Memory B cell (primary cell): ENCODE measurements at regions not wholly inside any gene's neighbourhood (a gene's known extent, or its start where the extent isn't known, plus 50 kb on each side); places are given as distances from the start of the nearest gene placed in this dataset.

Source experiments
- ATAC-seq: fragments of 150-1000 bp; cut with Tn5 transposase; 2 replicates; pipeline ENCODE4 v1.10.0; 2021; ENCODE audit warnings: low read depth, mild to moderate bottlenecking, moderate library complexity
- DNase-seq, 2 donors: peaks; one replicate each; pipeline ENCODE4 v3.0.0; 2022; ENCODE audit warnings: low spot score in 2 of 2
- H3K27ac Mint-ChIP-seq: one replicate; pipeline ENCODE4 v1.8.0; 2022; ENCODE audit warnings: mild to moderate bottlenecking, moderate library complexity, mixed read lengths
- H3K27me3 Mint-ChIP-seq: one replicate; pipeline ENCODE4 v1.8.0; 2022; ENCODE audit warnings: mixed read lengths
- H3K36me3 Mint-ChIP-seq: one replicate; pipeline ENCODE4 v1.8.0; 2022; ENCODE audit warnings: mild to moderate bottlenecking, mixed read lengths
- H3K4me1 Mint-ChIP-seq: one replicate; pipeline ENCODE4 v1.8.0; 2022; ENCODE audit warnings: mixed read lengths
- H3K4me3 Mint-ChIP-seq: one replicate; pipeline ENCODE4 v1.8.0; 2022; ENCODE audit warnings: mild to moderate bottlenecking, moderate library complexity, mixed read lengths
- H3K9me3 Mint-ChIP-seq: one replicate; pipeline ENCODE4 v1.8.0; 2022; ENCODE audit warnings: mixed read lengths

DNA sequence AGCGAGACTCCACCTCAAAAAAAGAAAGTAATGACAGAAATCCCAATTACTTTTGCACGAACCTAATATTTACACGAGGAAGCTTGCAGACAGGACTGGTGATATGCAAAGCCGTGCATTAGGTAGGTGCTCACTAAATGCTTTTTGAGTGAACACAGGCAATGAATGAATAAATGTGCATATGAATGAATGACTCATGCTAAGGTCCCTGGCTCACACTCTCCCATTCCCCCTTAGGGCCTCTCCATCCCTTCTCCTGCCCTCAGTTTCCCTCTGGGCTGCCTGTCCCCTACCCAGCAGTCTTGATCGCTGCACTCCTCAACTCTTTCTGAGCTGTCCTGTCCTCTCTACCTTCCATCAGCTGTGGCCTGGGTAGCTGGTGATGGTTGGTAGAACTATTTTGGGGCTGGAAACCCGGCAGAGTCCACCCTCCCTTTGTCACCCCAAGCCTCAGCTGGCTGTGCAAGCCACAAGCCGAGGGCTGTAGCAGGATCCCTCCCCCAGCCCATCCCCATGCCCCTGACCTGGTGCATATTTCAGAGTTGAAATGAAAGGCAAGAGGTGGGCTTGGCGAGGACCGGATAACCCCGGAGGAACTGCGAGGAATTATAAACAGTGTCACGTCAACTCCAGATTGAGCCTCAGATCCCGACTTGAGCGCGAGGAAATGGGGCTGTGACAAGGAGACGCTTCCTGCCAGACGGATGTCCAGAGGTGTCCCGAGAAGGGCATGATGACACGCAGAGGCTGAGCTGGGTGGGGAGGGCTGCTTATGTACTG lies 191.7 kb upstream of the GSC start:
- Mint-ChIP-seq H3K36me3 (no peaks in the 10 kb centered on the region), H3K4me1 (no peaks in the 10 kb centered on the region), H3K9me3 (no peaks in the 10 kb centered on the region), H3K4me3 (no peak overlapping the region), H3K27ac (no peak overlapping the region), H3K27me3 (peaks cover 4% of the 10 kb centered on the region)
- no peak for DNase-seq
- ATAC-seq: no peak

DNA sequence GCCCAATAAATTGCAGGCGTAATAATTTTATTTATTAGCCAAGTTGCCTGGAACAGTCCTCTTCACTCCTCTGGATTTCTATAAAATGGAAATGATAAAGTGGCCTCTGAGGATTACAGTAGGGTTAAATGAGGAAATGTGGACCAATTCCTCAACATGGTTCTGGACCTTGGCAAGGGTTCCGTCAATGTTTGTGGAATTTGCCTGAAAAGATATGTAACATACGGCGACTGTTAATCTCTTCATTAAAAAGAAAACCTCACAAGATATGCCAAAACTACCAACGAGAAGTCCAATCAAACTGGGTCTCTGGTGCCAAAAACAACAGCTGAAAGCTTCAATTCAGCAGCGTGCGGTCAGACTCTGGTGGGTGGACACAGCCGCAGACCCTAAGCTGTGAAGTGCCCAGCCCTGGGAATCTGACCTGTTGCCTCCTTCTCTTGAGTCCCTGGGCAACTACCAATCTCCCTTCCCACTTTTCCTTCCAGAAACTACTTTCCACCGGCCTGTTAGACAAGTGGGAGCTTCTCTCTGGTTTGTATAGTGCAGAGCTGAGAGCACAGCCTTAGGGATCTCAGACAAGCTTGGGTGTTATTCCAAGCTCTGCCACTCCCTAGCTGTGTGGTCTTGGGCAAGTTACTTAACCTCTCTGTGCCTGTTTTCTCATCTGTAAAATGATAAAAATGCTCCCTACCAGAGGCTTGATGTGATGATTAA lies 190.5 kb upstream of the GSC start:
- Mint-ChIP-seq H3K36me3 (no peaks in the 10 kb centered on the region), H3K9me3 (no peaks in the 10 kb centered on the region), H3K27ac (no peak overlapping the region), H3K4me1 (no peaks in the 10 kb centered on the region), H3K27me3 (peaks cover 4% of the 10 kb centered on the region), H3K4me3 (no peak overlapping the region)
- ATAC-seq: no peak
- DNase-seq: no peak

DNA sequence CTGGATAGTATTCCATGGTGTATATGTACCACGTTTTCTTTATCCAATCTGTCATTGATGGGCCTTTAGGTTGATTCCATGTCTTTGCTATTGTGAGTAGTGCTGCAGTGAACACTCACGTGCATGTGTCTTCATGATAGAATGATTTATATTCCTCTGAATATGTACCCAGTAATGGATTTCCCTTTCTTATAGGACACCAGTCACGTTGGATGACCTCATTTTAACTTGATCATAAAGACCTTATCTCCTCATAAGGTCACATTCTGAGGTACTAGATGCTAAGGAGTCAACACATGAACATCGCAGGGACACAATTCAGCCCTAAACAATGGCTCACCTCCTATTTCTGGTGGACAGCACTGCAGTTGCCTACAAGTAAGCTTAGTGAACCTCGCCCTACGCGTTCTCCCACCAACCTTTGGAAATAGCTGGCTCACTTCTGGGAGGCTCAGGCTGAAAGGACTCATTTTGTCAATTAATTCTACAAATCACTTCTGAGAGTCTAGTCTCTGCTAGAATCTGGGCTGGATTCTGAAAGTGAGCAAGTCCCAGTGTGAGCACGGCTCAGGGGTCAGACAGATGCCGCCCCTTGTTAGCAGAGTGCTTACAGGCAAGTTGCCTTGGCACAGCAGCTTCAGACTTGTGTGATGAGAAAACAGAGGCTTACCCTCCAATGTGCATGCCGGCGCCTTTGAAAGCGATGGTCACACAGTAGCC lies 183.8 kb upstream of the GSC start:
- ATAC-seq (no peak), DNase-seq (no peak)
- Mint-ChIP-seq H3K27ac (no peak overlapping the region), H3K4me3 (no peak overlapping the region), H3K36me3 (no peaks in the 10 kb centered on the region), H3K9me3 (no peaks in the 10 kb centered on the region), H3K27me3 (peaks cover 7% of the 10 kb centered on the region), H3K4me1 (no peaks in the 10 kb centered on the region)

DNA sequence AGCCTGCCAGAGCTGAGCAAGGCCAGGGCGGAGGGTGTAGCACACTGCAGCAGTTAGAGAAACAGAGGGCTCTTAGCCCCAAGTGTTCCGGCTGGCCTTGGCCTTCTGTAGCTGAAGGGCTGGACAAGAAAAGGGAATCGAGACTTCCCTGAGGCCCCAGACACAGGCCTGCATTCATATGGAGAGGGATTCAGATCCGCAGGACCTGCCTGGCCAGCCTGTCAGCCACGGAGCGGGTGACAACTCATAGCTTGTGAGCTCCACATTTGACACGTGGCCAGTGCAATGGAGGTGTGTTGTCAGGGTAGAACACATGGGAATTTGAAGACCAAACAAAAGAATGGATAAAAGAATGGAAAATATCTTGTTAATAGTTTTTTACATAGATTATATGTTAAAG lies 182.2 kb upstream of the GSC start:
- peaks cover 2% of the 10 kb centered on the region for H3K9me3 Mint-ChIP-seq
- DNase-seq: no peak
- H3K4me1 Mint-ChIP-seq: no peaks in the 10 kb centered on the region
- peaks cover 6% of the 10 kb centered on the region for H3K27me3 Mint-ChIP-seq
- H3K27ac Mint-ChIP-seq: no peak overlapping the region
- no peaks in the 10 kb centered on the region for H3K36me3 Mint-ChIP-seq
- H3K4me3 Mint-ChIP-seq: no peak overlapping the region
- ATAC-seq: no peak

DNA sequence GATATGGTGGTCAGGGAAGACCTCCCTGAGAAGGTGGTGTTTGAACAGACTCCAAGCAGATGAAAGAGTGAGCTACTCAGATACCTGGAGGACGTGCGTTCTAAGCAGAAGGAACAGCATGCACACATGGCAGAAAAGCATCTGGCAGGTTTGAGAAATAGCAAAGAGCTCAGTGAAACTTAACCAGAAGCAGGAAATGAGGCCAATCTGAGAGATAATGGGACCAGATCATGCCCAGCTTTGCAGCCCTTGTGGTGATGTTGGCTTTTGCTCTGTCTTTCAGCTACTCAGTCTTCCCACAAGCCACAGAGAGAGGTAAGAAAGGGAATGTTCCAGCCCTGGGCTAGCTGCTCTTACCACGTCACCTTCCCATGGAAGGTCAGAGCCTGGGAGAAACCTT lies 176.3 kb upstream of the GSC start:
- ATAC-seq (no peak), DNase-seq (no peak)
- H3K36me3 Mint-ChIP-seq: no peaks in the 10 kb centered on the region
- no peak overlapping the region for H3K4me3 Mint-ChIP-seq
- no peak overlapping the region for H3K27ac Mint-ChIP-seq
- peaks cover 4% of the 10 kb centered on the region for H3K27me3 Mint-ChIP-seq
- H3K4me1 Mint-ChIP-seq: no peaks in the 10 kb centered on the region
- H3K9me3 Mint-ChIP-seq: peaks cover 2% of the 10 kb centered on the region

DNA sequence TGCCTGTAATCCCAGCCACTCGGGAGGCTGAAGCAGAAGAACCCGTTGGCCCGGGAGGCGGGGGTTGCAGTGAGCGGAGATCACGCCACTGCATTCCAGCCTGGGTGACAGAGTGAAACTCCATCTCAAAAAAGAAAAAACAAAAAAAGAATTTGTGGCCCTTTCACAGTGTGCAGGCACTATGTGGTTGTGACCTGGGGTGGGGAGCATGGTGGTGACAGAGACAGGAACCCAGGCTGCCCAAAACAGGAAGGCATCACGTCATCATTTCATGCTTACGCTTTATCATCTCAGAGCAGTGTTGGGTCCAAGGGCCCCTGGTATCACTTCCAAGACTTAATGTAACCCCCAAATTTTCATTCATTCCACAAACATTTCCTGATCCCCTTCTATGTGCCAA lies 175.7 kb upstream of the GSC start:
- no peak for ATAC-seq
- H3K27me3 Mint-ChIP-seq: peaks cover 4% of the 10 kb centered on the region
- H3K27ac Mint-ChIP-seq: no peak overlapping the region
- H3K4me3 Mint-ChIP-seq: no peak overlapping the region
- H3K36me3 Mint-ChIP-seq: no peaks in the 10 kb centered on the region
- no peak for DNase-seq
- H3K4me1 Mint-ChIP-seq: no peaks in the 10 kb centered on the region
- H3K9me3 Mint-ChIP-seq: peaks cover 2% of the 10 kb centered on the region

DNA sequence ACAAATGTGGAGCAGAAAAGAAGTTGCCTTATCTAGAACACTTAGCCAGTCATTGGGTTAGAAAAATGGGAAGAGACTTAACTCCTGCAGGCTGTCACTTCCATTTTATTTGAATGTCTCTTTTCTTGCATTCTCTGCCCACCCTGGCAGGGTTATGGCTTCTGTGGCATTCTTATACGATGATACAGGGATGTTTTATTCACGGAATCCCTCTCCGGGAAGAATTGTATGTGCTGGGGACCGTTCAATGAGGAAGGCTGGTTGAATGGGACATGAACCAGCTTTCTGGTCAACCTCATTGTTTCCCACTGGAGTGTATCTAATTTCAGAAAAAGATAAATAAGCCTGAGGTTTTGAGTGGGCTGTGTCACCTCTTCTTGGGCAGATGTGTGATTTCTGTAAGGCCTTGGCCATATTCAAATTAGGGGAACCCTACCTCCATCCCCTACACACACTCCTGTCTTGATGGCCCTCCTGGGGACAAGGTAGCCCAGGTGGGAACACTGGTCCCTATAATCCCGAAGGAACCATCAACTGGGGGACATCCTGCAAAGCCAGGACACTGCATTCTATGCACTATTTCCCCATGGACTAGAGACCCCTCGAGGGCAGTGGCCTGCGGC lies 174.8 kb upstream of the GSC start:
- Mint-ChIP-seq H3K36me3 (no peaks in the 10 kb centered on the region), H3K4me3 (no peak overlapping the region), H3K27me3 (peaks cover 2% of the 10 kb centered on the region), H3K9me3 (peaks cover 2% of the 10 kb centered on the region), H3K4me1 (no peaks in the 10 kb centered on the region), H3K27ac (no peak overlapping the region)
- no peak for ATAC-seq
- DNase-seq: no peak

DNA sequence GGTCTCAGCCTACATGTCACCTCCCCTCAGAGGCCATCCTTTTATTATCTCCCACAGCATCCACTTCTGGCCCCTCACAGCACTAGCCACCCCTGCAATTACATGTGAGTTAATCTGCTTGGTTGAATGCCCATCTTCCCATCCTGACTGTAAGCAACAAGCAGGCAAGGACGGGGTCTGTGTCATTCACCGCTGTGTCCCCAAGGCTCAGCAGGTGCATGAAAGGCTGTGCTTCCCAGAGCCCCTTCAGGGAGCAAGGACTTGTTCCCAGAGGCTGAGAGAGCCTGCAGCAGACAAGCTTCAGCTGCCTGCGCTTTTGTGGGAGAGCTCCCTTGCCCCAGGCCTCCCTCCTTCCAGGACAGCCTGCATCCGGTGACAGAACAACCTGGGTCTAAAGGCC lies 172.7 kb upstream of the GSC start:
- Mint-ChIP-seq H3K4me3 (no peak overlapping the region), H3K36me3 (no peaks in the 10 kb centered on the region), H3K27me3 (peaks cover 1% of the 10 kb centered on the region), H3K27ac (no peak overlapping the region), H3K9me3 (no peaks in the 10 kb centered on the region), H3K4me1 (no peaks in the 10 kb centered on the region)
- no peak for ATAC-seq
- no peak for DNase-seq

DNA sequence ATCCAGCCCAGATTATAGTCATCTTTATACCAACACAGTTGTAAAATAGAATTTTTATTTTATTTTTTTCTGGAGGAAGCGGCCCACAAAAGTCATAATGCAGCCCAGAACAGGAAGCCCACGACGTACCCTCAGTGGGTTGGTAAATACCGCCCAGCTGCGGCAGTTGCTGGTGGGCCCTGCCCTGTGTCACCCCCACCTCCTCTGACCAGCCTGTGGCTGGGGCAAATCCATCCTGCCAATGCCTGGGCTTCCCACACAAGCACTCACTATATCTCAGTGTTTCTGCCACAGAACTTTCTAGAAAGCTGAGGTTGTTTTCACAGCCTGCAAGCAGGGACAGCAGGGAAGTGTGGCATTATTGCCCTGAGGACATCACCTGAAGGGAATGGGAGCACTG lies 171.4 kb upstream of the GSC start:
- no peak for ATAC-seq
- H3K36me3 Mint-ChIP-seq: no peaks in the 10 kb centered on the region
- H3K4me1 Mint-ChIP-seq: no peaks in the 10 kb centered on the region
- no peak overlapping the region for H3K4me3 Mint-ChIP-seq
- DNase-seq: no peak
- H3K9me3 Mint-ChIP-seq: no peaks in the 10 kb centered on the region
- H3K27me3 Mint-ChIP-seq: no peaks in the 10 kb centered on the region
- H3K27ac Mint-ChIP-seq: no peak overlapping the region

DNA sequence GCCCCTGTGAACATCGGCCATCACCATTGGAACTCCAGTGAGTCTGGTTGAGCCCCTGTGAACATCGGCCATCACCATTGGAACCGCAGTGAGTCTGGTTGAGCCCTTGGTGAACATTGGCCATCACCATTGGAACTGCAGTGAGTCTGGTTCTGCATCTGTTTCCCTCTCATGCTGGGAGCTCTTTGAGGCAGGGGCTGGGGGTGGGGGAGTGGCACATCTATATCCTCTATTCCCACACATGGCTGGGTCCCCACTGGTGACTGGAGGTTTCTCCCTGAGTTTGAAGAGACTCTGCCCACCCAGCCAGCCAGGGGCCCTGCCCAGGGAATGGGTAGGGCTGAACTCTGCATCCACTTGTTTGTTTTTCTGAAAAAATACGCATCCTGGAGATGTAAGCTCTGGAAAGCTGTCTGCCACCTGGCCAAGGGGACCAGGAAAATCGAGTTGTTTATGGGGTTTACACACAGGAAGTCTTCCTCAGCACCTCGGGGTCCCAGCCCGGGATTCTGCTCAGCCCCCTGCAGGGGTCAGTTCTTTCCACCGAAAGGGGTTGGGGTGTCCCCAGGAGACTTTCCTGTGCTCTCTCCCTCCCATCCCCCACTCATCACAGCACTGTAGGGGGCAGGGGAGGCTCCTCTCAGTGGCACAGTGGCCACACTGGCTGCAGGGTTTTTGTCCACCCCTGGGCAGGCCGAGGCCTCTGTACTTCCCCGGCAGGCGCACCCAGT lies 170.5 kb upstream of the GSC start:
- no peak for ATAC-seq
- Mint-ChIP-seq H3K4me3 (no peak overlapping the region), H3K9me3 (no peaks in the 10 kb centered on the region), H3K27me3 (no peaks in the 10 kb centered on the region), H3K4me1 (no peaks in the 10 kb centered on the region), H3K36me3 (no peaks in the 10 kb centered on the region), H3K27ac (no peak overlapping the region)
- DNase-seq: no peak

DNA sequence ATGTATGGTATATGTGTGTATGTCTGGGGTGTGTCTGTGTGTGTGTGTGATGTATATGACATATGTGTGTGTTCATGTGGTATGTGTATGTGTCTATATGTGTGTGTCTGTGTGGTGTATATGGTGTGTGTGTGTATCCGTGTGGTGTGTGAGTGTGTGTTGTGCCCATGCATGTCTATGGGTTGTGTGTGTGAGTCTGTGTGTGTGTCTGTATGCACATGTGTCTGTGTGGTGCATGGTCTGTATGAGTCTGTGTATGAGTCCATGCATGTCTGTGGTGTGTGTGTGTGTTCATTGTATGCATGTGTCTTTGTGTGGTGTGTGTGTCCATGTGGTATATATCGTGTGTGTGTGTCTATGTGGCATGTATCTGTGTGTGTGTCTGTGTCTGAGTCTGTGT lies 168.1 kb upstream of the GSC start:
- Mint-ChIP-seq H3K4me1 (no peaks in the 10 kb centered on the region), H3K4me3 (no peak overlapping the region), H3K27me3 (no peaks in the 10 kb centered on the region), H3K36me3 (no peaks in the 10 kb centered on the region), H3K27ac (no peak overlapping the region), H3K9me3 (no peaks in the 10 kb centered on the region)
- ATAC-seq: no peak
- DNase-seq: no peak

DNA sequence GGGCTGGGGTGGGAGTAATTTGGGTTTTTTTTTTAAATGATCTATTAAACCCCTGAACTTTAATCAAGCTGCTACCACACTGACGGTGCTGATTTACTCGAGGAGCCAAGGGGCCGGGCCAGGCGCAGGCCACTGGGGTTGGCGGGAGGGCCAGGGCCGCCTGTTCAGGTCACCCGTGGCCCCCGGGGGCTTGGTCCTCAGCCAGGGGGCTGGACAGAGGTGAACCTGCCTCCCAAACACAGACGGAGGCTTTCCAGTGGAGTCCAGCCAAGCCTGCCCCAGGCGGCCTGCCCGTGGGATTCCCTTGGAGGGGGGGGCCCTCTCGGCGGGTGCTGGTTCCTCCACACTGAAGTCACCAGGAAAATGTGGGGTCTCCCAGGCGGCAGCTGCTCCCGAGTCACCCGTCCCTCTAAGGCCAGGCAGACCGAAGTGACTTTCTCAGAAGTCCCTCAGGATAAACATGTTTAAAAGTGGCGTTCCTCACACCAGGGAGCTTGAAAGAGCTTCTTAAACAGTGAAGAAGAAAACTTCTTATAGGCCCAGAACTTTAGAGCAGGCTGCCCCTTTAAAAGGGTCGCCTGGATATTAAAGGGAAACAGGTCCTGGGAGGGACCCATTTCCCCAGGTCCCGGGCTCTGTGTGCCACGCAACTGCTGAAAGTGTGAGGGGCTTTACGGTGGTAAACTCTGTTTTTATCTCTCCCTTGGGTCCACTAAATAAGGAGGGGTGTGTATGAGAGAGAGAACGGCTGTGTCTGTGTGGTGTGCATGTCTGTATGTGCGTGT lies 167.2 kb upstream of the GSC start:
- Mint-ChIP-seq H3K27me3 (no peaks in the 10 kb centered on the region), H3K27ac (no peak overlapping the region), H3K4me3 (no peak overlapping the region), H3K4me1 (no peaks in the 10 kb centered on the region), H3K36me3 (no peaks in the 10 kb centered on the region), H3K9me3 (no peaks in the 10 kb centered on the region)
- DNase-seq (no peak), ATAC-seq (no peak)

DNA sequence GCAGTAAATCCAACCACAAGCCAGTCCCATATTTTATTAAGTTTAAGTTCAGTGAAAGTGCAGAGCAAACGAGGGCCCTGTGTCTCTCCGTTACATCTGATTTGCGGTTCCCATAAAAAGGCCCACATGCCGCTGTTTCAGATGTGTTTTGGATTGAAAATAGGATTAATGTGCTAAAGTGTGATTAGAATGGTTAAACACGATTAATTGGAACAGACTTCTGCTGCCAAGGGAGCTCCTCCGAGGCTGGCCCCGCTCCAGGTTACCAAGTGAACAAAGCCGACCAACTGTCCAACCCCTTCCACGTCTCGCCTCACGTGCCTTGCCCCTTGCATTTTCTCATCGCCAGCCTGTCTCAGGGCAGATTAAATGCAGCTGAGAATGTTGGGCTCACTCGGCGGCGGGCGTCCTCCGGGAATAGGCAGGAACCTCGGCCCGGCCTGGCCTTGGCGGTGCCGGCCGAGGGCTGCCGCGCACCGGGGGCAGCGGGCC lies 166.5 kb upstream of the GSC start:
- ATAC-seq (no peak), DNase-seq (no peak)
- Mint-ChIP-seq H3K27ac (no peak overlapping the region), H3K9me3 (no peaks in the 10 kb centered on the region), H3K27me3 (no peaks in the 10 kb centered on the region), H3K36me3 (no peaks in the 10 kb centered on the region), H3K4me3 (no peak overlapping the region), H3K4me1 (no peaks in the 10 kb centered on the region)
